Medulla oblongata (tissue), 1 donor: ENCODE measurements at regions not wholly inside any gene's neighbourhood (a gene's known extent, or its start where the extent isn't known, plus 50 kb on each side); places are given as distances from the start of the nearest gene placed in this dataset.
A peak's percentile ranks its signal among the peaks of the same experiment; 100 is the strongest.
"Not testable (repeated sequence)": the region's sequence is repeated elsewhere in the genome, so short reads cannot be mapped to it uniquely, and the experiment has no call there.

Experiments used
- DNase-seq: peaks from one replicate; pipeline ENCODE4 v3.0.0-alpha.2; 2015; ENCODE audit errors: extremely low spot score

GRCh38 chr7:112937651-112938415, 147.6 kb upstream of the TMEM168 start:
- no peak for DNase-seq

GRCh38 chr7:112933598-112933997, 143.4 kb upstream of the TMEM168 start:
- DNase-seq: no peak

DNA sequence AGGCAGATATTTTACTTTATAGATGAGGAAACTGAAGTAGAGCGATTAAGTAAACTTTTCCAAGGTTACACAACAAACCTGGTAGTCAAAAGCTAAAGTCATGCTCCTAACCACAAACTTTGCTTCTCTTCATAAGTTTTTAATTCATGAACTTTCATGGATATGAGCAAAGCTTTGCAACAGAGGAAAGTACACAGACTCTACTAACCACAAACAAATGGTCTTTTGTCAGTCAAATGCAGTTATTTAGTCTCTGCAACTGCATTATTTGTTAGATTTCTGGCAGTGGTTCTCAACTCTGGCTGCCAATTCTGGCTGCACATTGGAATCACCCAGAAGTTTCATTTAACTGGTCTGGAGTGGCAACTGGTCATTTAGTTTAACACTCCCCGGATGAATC, 140.6 kb upstream of the TMEM168 start:
- peak; percentile 85 for DNase-seq

- DNase-seq: no peak
Measured at GRCh38 chr7:112929421-112929820, 139.2 kb upstream of the TMEM168 start.

DNA sequence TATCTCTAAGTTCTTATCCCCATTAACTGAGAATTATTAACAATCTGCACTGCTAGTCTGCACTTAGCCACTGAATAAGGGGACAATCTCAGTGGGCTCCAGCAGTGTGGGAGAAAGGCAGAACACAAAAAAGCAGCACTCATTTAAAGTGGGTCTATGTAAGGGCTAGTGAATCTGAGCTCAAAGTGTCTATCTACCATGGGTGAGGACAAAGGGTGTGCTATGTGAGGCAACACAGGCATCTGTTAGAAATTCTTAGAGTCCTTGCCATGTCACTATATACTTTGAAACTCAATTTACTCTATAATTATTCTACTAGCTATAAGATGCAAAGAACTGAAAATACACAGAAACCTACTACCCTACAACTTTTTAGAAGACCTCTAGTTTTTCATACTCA, 135.8 kb upstream of the TMEM168 start:
- no peak for DNase-seq

DNA sequence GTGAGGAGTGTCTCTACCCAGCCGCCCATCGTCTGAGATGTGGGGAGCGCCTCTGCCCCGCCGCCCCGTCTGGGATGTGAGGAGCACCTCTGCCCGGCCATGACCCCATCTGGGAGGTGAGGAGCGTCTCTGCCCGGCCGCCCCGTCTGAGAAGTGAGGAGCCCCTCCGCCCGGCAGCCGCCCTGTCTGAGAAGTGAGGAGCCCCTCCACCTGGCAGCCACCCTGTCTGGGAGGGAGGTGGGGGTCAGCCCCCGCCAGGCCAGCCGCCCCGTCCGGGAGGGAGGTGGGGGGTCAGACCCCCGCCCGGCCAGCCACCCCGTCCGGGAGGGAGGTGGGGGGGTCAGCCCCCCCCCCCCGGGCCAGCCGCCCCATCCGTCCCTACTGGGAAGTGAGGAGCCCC, 132.4 kb upstream of the TMEM168 start:
- not testable (repeated sequence) for DNase-seq

- not testable (repeated sequence) for DNase-seq
Measured at GRCh38 chr7:112916431-112916830, 126.2 kb upstream of the TMEM168 start.

DNA sequence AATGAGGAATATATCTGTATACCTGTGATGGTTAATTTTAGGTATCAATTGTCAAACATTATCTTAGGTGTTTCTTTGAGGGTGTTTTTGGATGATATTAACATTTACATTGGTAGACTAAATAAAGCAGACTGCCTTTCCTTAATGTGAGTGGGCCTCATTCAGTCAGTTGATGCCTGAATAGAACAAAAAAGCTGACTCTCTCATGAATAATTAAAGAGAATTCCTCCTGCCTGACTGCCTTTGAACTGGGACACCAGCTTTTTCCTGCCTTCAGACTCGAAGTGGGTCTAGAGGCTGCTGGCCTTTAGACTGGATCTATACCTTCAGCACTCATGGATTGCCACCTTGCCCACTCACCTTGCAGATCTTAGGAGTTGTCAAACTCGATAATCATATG, 117.9 kb upstream of the TMEM168 start:
- DNase-seq: peak; percentile 41

DNA sequence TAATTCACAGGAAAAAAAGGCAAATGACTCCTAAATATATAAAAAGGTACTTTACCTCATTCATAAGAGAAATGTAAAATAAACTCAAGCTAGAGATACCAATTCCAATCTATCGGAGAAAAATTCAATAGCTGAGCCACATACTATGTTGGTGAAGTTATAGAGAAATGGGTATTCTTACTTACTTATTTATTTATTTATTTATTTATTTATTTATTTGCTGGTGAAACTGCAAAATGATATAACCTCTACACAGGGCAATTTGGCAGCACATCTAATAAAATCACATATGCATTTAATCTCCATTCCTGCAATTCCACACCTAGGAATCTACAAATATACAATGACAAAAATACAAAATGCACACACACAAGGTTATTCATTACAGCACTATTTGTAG, 117.5 kb upstream of the TMEM168 start:
- no peak for DNase-seq

DNA sequence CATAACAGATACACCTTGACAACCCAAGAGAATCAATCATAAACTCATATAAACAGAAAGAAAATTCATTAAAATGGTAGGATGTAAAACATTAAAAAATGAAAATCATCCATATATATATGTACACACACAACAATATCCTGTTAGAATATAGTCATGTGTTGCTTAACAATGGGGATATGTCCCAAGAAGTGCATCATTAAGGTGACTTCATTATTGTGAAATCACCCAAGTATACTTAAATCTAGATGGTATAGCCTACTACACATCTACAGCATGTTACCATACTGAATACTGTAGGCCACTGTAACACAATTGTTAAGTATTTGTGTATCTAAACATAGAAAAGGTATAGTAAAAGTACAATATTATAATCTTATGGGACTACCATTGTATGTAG, 115.8 kb upstream of the TMEM168 start:
- DNase-seq: no peak

DNA sequence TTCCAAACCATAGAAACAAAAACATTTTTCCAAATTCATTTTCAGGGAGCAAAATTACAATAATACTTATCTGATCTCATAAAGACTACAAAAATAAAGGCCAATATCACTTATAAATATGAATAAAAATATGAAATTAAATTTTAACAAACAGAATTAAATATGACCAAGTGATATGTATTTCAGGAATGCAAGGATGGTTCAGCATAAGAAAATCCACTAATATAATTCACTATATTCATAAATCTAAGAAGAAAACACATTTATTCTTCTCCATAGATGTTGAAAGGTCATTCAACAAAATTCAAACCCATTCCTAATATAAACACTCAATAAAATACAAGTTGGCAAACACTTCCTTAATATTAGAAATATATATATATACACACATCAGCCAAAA, 115.2 kb upstream of the TMEM168 start:
- no peak for DNase-seq

GRCh38 chr7:112898432-112899290, 108.5 kb upstream of the TMEM168 start:
- DNase-seq: peak; percentile 53

DNA sequence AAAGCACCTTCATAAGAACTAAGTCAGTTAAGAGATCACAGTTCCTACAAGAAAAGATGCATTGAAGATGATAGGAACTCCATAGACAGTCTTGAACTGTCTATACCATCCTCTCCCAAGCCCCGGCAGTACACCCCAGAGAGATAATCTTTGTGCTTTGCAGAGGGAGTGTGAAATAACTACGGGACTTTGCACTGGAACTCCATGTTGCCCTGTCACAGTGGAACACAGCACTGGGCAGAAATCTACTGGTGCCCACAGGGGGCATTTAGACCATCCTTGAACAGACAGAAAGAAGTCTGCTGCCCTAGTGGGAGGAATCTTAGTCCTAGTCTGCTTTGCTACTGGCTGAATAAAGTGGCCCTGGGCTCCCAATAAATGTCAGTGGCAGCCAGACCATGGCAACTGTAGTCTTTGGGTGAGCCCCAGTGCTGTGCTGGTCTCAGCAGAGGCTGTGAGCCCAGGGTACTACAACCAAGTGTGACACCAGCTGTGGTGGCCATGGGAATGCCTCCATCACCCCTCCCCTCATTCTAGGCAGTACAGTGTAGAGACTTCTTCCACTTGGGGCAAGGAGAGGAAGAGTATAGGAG, 107.7 kb upstream of the TMEM168 start:
- DNase-seq: no peak

DNA sequence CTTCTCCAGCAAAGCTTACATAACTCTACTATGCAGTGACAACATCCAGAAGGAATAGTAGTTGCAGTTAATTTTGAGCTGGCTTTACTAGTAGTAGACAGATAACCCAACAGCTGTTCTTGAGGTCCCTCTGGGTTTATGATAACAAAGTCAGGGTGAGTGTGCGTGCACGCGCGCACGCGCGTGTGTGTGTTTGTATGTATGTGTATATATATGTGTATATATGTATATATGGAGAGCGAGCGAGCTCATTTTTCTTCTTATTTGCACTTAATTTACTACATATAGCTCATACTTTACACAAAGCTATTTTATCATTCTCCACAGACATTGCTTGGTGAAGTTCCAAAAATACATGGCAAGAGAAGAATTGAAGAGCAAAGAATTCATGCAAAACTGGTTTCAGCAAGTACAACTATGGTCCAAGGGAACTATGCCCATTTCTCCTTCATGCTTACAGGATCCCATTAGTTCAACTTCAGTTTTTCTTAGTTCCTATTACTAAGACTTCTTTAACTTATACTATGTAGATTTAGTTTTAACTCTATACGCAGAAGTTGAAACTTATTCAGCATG, 105.9 kb upstream of the TMEM168 start:
- no peak for DNase-seq

GRCh38 chr7:112892263-112892662, 102.1 kb upstream of the TMEM168 start:
- DNase-seq: no peak

GRCh38 chr7:112891698-112892097, 101.5 kb upstream of the TMEM168 start:
- DNase-seq: no peak

DNA sequence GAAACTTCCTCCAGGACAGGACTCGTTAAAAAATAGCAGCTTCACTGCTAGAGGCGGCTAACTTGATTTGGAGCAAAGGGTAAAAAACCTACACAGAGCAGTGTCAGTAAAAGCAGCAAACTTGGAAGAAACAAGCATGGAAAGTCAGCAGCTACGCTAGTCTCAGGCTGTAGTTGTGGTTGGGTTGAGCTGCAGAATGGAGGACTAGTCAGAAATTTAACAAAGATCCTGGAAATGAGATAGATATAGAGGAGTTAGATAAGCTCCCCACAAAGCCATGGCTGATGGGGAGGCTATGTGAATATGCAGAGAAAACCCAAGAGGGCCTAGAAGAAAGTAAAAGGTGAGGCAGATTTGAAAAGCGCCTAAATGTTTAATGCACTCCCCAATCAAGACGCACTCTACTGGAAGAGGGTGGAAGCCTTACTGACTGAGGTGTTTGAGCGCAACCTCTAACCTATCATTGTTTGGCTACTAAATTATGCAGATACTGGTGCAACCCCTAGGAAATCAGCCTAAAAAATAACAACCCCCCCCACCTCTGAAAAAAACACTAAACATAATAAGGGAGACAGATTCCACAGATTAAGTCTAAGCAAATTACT, 99.7 kb upstream of the TMEM168 start:
- DNase-seq: peak; percentile 14

DNA sequence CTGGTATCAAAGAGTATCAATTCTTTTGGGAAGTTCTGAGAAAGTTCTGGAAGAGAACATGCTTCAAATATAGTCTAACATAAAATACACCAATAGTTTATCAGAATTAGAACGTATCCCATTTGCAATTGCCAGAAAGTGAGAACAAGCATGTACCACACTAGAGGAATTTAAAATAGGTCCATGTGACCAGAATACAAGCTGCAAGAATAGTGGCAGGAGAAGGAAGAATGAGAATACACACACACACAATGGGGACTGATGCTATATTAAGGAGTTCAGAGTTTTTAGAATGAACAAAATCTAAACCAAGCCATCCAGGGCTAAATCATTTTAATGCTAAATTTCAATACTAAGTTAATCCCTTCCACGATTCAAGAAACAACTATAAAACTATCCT, 99.1 kb upstream of the TMEM168 start:
- peak; percentile 25 for DNase-seq

DNA sequence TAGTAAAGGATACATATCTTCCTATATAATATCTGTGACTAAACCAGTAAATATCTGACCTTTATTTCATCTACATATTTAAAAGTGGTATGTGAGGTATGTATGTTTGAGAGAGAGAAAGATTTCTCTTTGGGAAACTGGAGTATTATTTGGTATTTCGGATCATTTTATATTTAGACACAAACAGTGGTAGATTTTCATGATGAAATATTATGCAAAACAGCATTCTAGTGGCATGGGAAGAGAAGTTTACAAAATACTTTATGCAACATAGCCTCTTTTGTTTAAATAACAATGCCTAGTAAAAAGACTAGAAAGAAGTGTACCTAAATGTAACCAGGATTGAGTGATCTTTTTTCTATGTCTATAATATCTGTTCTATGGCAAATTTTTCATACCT, 98.6 kb upstream of the TMEM168 start:
- no peak for DNase-seq

DNA sequence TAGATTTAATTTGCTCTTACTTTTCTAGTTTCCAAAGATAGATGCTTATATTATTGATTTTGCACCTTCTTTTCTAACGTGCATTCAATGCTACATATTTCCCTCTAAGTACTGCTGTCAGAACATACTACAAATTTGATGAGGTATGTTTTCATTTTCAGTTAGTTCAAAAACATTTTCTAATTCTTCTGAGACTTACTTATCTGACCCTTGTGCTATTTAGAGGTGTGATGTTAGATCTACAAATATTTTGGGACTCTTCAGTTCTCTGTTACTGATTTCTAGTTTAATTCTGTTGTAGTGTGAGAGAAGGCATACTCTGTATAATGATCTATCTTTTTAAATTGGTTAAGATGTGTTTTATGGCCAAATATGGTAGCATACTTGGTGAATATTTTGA, 97.8 kb upstream of the TMEM168 start:
- DNase-seq: no peak

DNA sequence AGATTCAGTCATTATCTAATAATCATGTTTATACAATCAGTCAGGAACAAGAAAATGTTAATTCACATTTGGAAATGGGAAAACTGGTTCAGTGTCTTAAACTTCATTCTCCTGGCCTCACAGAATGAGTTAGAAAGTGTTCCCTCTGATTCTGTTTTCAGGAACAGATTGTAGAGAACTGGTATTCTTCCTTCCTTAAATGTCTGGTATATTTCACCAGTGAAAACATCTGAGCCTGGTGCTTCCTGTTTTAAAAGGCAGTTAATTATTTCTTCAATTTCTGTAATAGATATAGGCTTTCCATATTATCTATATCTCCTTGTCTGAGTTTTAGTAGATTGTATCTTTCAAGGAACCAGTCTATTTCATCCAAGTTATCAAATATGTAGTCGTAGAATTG, 97.1 kb upstream of the TMEM168 start:
- peak; percentile 23 for DNase-seq

DNA sequence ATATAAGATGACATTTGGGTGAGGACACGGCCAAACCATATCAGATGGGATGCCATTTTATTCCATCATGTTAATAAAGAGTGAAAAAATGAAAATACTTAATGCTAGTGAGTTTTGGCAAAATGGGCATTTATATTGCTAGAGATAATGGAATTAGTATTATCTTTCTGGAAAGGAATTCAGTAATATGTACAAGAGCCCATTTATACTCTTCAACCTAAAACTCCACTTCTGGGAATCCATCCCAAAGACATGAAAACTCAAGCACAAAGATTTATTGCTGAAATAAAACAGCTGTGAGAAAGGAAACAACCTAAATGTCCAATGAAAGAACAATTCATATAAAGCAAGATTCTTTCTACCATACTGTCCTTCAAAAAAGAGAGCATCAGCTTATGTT, 96.0 kb upstream of the TMEM168 start:
- DNase-seq: no peak
